ENCODE measurements at regions not wholly inside any gene's neighbourhood (a gene's known extent, or its start where the extent isn't known, plus 50 kb on each side); places are given as distances from the start of the nearest gene placed in this dataset.
A peak's percentile ranks its signal among the peaks of the same experiment; 100 is the strongest.

- ChIA-PET POLR2A (interaction anchor here (0.6 kb wide), 4 partner anchors 60 to 538 kb away, joined by 3 to 7 read pairs (median 6); no protein-coding TSS in a partner anchor), CTCF (no interaction called here)
- Mint-ChIP-seq H3K4me1 (ENCODE audit: low read depth, unreplicated experiment) (peaks cover 16% of the 10 kb centered on the region), H3K4me3 (ENCODE audit: unreplicated experiment) (no peak overlapping the region), H3K36me3 (ENCODE audit: insufficient read depth, unreplicated experiment) (peaks cover 6% of the 10 kb centered on the region), H3K27ac (ENCODE audit: unreplicated experiment) (peak overlapping the region; percentile 18), H3K27me3 (ENCODE audit: insufficient read depth, unreplicated experiment) (no peaks in the 10 kb centered on the region), H3K9me3 (ENCODE audit: unreplicated experiment) (no peaks in the 10 kb centered on the region)
- TF ChIP-seq CTCF (IDR thresholded peaks at IDR 0.05; ENCODE audit: insufficient read depth in 1 of 2, low read depth in 1 of 2, low read length in 1 of 2, severe bottlenecking in 1 of 2, unreplicated experiment in 1 of 2) = no peak
- no peaks in the 10 kb centered on the region for H3K27me3 ChIP-seq (replicated peaks; ENCODE audit: control insufficient read depth, insufficient read depth, low read length)
- BruUV-seq (replicated peaks) = no TSS peak
- DNase-seq = peak in 1 of 2 experiments; percentile 56
- intact Hi-C loops (cut with micrococcal nuclease; ENCODE audit: unreplicated experiment) = no loop called here
- no peaks in the 10 kb centered on the region for H3K9me3 ChIP-seq
- H3K36me3 ChIP-seq (ENCODE audit: control insufficient read depth, insufficient read depth, low read length) = no peaks in the 10 kb centered on the region
- no peak overlapping the region for H3K4me3 ChIP-seq (ENCODE audit: low read depth, low read length)
- H3K4me1 ChIP-seq = peaks cover 15% of the 10 kb centered on the region
These were observed 83.3 kb downstream of the MYEOV start for GRCh38 chr11:69377029-69377952.

- CTCF ChIA-PET = no interaction called here
- DNase-seq = no peak
- Mint-ChIP-seq H3K4me1 (ENCODE audit: low read depth, unreplicated experiment) (peaks cover 18% of the 10 kb centered on the region), H3K9me3 (ENCODE audit: unreplicated experiment) (no peaks in the 10 kb centered on the region), H3K27me3 (ENCODE audit: insufficient read depth, unreplicated experiment) (no peaks in the 10 kb centered on the region), H3K27ac (ENCODE audit: unreplicated experiment) (no peak overlapping the region), H3K4me3 (ENCODE audit: unreplicated experiment) (no peak overlapping the region), H3K36me3 (ENCODE audit: insufficient read depth, unreplicated experiment) (peaks cover 9% of the 10 kb centered on the region)
- intact Hi-C loops (cut with micrococcal nuclease; ENCODE audit: unreplicated experiment) = loop anchor here (1.0 kb wide), 1 partner anchor 265 kb away; no protein-coding TSS in a partner anchor
- H3K9me3 ChIP-seq = no peaks in the 10 kb centered on the region
- H3K36me3 ChIP-seq (ENCODE audit: control insufficient read depth, insufficient read depth, low read length) = no peaks in the 10 kb centered on the region
- no peaks in the 10 kb centered on the region for H3K27me3 ChIP-seq (replicated peaks; ENCODE audit: control insufficient read depth, insufficient read depth, low read length)
- H3K4me1 ChIP-seq = peaks cover 18% of the 10 kb centered on the region
- no peak overlapping the region for H3K4me3 ChIP-seq (ENCODE audit: low read depth, low read length)
- BruUV-seq (replicated peaks) = no TSS peak
- no peak for TF ChIP-seq CTCF (IDR thresholded peaks at IDR 0.05; ENCODE audit: insufficient read depth in 1 of 2, low read depth in 1 of 2, low read length in 1 of 2, severe bottlenecking in 1 of 2, unreplicated experiment in 1 of 2)
- POLR2A ChIA-PET = no interaction called here
These were observed 84.0 kb downstream of the MYEOV start for GRCh38 chr11:69377953-69378302.

- Histone ChIP-seq H3K9me3 (no peaks in the 10 kb centered on the region), H3K4me1 (peaks cover 21% of the 10 kb centered on the region), H3K27me3 (replicated peaks; ENCODE audit: control insufficient read depth, insufficient read depth, low read length) (no peaks in the 10 kb centered on the region), H3K36me3 (ENCODE audit: control insufficient read depth, insufficient read depth, low read length) (no peaks in the 10 kb centered on the region), H3K4me3 (ENCODE audit: low read depth, low read length) (no peak overlapping the region)
- no TSS peak for BruUV-seq (replicated peaks)
- intact Hi-C loops (cut with micrococcal nuclease; ENCODE audit: unreplicated experiment) = loop anchor here (1.0 kb wide), 1 partner anchor 265 kb away; no protein-coding TSS in a partner anchor
- H3K4me1 Mint-ChIP-seq (ENCODE audit: low read depth, unreplicated experiment) = peaks cover 21% of the 10 kb centered on the region
- TF ChIP-seq CTCF (IDR thresholded peaks at IDR 0.05; ENCODE audit: insufficient read depth in 1 of 2, low read depth in 1 of 2, low read length in 1 of 2, severe bottlenecking in 1 of 2, unreplicated experiment in 1 of 2) = no peak
- no peak overlapping the region for H3K4me3 Mint-ChIP-seq (ENCODE audit: unreplicated experiment)
- no peak overlapping the region for H3K27ac Mint-ChIP-seq (ENCODE audit: unreplicated experiment)
- POLR2A ChIA-PET = interaction anchor here (0.6 kb wide), 1 partner anchor 1746 kb away, joined by 3 read pairs; no protein-coding TSS in a partner anchor
- peaks cover 9% of the 10 kb centered on the region for H3K36me3 Mint-ChIP-seq (ENCODE audit: insufficient read depth, unreplicated experiment)
- no peaks in the 10 kb centered on the region for H3K9me3 Mint-ChIP-seq (ENCODE audit: unreplicated experiment)
- peak in 1 of 2 experiments; percentile 41 for DNase-seq
- CTCF ChIA-PET = no interaction called here
- no peaks in the 10 kb centered on the region for H3K27me3 Mint-ChIP-seq (ENCODE audit: insufficient read depth, unreplicated experiment)
These were observed 84.6 kb downstream of the MYEOV start for GRCh38 chr11:69378303-69379141.

All from Caco-2 (cell line).